ENCODE measurements at regions not wholly inside any gene's neighbourhood (a gene's known extent, or its start where the extent isn't known, plus 50 kb on each side); places are given as distances from the start of the nearest gene placed in this dataset.
"Not testable (repeated sequence)": the region's sequence is repeated elsewhere in the genome, so short reads cannot be mapped to it uniquely, and the experiment has no call there.

- not testable (repeated sequence) for DNase-seq
Observed at GRCh38 chr5:50590444-50591189, 75.8 kb upstream of the PARP8 start.

- DNase-seq = peak; percentile 34
Observed at GRCh38 chr5:50591338-50591737, 75.1 kb upstream of the PARP8 start.

GRCh38 chr5:50593681-50594080 is 72.8 kb upstream of the PARP8 start:
- DNase-seq = no peak

GRCh38 chr5:50595199-50595598 is 71.2 kb upstream of the PARP8 start:
- no peak for DNase-seq

GRCh38 chr5:50601576-50601975 is 64.9 kb upstream of the PARP8 start:
- not testable (repeated sequence) for DNase-seq

GRCh38 chr5:50606179-50606578 is 60.3 kb upstream of the PARP8 start:
- DNase-seq = no peak

- DNase-seq = not testable (repeated sequence)
Observed at GRCh38 chr5:50607456-50607855, 59.0 kb upstream of the PARP8 start.

GRCh38 chr5:50607953-50608705 is 58.3 kb upstream of the PARP8 start:
- DNase-seq = not testable (repeated sequence)

- not testable (repeated sequence) for DNase-seq
Observed at GRCh38 chr5:50613057-50613456, 53.4 kb upstream of the PARP8 start.
